ENCODE measurements at regions not wholly inside any gene's neighbourhood (a gene's known extent, or its start where the extent isn't known, plus 50 kb on each side); places are given as distances from the start of the nearest gene placed in this dataset.

DNA sequence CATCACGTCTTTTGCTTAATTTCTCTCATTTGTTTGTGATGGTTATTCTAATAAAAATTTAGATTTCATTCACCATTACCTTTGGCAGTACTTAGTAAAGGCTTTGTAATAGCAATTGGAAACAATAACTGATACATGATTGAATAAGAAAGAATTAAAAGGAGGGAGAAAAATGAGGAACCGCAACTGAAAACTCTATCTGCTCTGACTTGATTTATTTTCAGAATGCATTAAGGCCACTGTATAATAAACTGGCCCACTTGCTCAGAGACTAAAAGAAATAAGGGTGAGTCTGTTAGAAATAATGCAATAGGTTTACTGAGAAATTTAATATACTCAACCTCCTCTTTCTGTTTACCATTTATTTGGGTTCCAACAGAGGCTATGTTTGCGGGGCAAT, 351.5 kb downstream of the TMA16 start:
- TF ChIP-seq, protein P1, sequence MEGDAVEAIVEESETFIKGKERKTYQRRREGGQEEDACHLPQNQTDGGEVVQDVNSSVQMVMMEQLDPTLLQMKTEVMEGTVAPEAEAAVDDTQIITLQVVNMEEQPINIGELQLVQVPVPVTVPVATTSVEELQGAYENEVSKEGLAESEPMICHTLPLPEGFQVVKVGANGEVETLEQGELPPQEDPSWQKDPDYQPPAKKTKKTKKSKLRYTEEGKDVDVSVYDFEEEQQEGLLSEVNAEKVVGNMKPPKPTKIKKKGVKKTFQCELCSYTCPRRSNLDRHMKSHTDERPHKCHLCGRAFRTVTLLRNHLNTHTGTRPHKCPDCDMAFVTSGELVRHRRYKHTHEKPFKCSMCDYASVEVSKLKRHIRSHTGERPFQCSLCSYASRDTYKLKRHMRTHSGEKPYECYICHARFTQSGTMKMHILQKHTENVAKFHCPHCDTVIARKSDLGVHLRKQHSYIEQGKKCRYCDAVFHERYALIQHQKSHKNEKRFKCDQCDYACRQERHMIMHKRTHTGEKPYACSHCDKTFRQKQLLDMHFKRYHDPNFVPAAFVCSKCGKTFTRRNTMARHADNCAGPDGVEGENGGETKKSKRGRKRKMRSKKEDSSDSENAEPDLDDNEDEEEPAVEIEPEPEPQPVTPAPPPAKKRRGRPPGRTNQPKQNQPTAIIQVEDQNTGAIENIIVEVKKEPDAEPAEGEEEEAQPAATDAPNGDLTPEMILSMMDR (IDR thresholded peaks at IDR 0.05; ENCODE audit: unreplicated experiment) = no peak
- Mint-ChIP-seq H3K9me3 (no peaks in the 10 kb centered on the region), H3K27me3 (ENCODE audit: low read depth) (no peaks in the 10 kb centered on the region), H3K27ac (no peak overlapping the region), H3K4me1 (no peaks in the 10 kb centered on the region), H3K36me3 (no peaks in the 10 kb centered on the region), H3K4me3 (no peak overlapping the region)
- DNase-seq (ENCODE audit: low spot score in 2 of 2, unreplicated experiment in 2 of 2) = no peak

DNA sequence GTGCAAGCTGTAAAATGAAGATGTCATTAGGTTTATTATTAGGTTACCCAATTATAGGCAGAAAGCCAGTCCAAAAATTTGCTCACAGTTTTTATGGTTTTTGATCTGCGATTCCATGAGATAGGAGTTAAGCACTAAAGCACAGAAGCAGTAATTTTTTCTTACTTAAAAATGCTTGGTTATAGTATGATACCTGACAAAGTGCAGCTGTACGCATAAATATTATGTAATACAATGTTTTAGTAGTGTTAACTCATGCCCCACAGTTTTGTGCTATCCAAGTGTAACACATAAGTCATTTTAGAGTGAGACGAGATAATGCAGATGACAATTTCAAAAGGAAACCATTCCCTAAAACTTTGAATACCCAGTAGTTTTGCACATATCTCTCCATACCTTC, 357.8 kb downstream of the TMA16 start:
- H3K9me3 Mint-ChIP-seq = peaks cover 10% of the 10 kb centered on the region
- DNase-seq (ENCODE audit: low spot score in 2 of 2, unreplicated experiment in 2 of 2) = no peak
- H3K36me3 Mint-ChIP-seq = no peaks in the 10 kb centered on the region
- TF ChIP-seq, protein P1 (IDR thresholded peaks at IDR 0.05; ENCODE audit: unreplicated experiment) = no peak
- no peak overlapping the region for H3K27ac Mint-ChIP-seq
- no peaks in the 10 kb centered on the region for H3K4me1 Mint-ChIP-seq
- no peak overlapping the region for H3K4me3 Mint-ChIP-seq
- no peaks in the 10 kb centered on the region for H3K27me3 Mint-ChIP-seq (ENCODE audit: low read depth)

DNA sequence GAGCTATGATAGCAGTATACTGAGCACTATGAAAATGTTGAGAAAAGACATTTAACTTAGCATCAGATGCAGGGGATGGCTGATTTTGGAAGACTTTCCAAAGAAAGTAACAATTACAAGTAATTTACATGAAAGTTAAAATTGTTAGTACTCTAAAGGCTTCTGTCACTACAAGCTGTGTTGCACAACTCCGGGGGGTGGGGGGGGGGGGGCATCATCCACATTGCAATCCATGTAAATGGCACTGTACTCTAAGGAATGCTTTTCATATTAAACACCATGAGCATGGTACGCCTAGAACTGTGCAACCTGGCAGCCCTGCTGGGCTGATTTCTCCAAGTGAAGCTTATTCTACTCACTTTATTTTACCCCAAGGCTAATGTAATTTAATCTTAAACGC, 363.4 kb downstream of the TMA16 start:
- Mint-ChIP-seq H3K27me3 (ENCODE audit: low read depth) (peaks cover 2% of the 10 kb centered on the region), H3K4me1 (no peaks in the 10 kb centered on the region), H3K4me3 (no peak overlapping the region), H3K9me3 (no peaks in the 10 kb centered on the region), H3K36me3 (no peaks in the 10 kb centered on the region), H3K27ac (no peak overlapping the region)
- DNase-seq (ENCODE audit: low spot score in 2 of 2, unreplicated experiment in 2 of 2) = no peak
- TF ChIP-seq, protein P1 (IDR thresholded peaks at IDR 0.05; ENCODE audit: unreplicated experiment) = no peak

DNA sequence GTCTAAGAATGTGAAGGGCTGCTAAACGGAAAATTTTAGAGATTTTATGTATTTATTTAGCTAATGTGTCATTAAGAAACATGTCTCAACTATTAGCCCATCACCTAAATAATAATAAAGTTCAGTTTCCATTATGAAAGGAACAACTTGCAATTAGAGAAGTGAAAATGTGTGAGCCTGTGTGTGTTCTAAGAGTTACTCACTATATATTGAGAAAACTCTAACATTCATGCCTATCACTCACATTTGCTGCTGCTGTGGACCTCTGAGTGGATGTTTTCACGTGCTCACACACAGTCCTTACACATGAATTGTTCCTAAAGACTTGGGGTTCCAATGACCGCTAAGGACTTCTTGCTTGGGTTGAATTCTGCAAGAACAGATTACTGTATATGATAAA, 364.0 kb downstream of the TMA16 start:
- H3K36me3 Mint-ChIP-seq = no peaks in the 10 kb centered on the region
- H3K4me1 Mint-ChIP-seq = no peaks in the 10 kb centered on the region
- TF ChIP-seq, protein P1 (IDR thresholded peaks at IDR 0.05; ENCODE audit: unreplicated experiment) = no peak
- H3K27me3 Mint-ChIP-seq (ENCODE audit: low read depth) = peaks cover 2% of the 10 kb centered on the region
- H3K9me3 Mint-ChIP-seq = no peaks in the 10 kb centered on the region
- no peak overlapping the region for H3K27ac Mint-ChIP-seq
- H3K4me3 Mint-ChIP-seq = no peak overlapping the region
- DNase-seq (ENCODE audit: low spot score in 2 of 2, unreplicated experiment in 2 of 2) = no peak

DNA sequence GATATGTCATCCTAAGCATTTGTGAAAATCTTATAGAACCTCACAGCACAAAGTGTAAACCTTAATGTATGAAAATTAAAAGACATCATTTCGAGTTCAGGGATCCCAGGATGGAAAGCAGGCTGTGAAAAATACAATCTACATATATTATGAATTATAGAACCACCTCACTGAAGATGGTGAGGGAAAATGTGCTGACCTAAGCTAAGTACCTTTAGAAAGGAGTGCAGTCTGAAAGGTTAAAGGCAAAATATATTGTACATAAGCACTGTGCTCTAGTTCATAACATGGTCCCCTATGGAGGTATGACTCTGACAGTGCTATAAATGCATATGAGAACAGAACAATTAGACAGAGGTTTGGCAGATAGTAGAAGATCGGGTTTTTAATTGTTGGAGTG, 368.6 kb downstream of the TMA16 start:
- no peak overlapping the region for H3K4me3 Mint-ChIP-seq
- H3K36me3 Mint-ChIP-seq = no peaks in the 10 kb centered on the region
- TF ChIP-seq, protein P1 (IDR thresholded peaks at IDR 0.05; ENCODE audit: unreplicated experiment) = no peak
- no peaks in the 10 kb centered on the region for H3K9me3 Mint-ChIP-seq
- no peak for DNase-seq (ENCODE audit: low spot score in 2 of 2, unreplicated experiment in 2 of 2)
- no peak overlapping the region for H3K27ac Mint-ChIP-seq
- no peaks in the 10 kb centered on the region for H3K4me1 Mint-ChIP-seq
- H3K27me3 Mint-ChIP-seq (ENCODE audit: low read depth) = peaks cover 2% of the 10 kb centered on the region

DNA sequence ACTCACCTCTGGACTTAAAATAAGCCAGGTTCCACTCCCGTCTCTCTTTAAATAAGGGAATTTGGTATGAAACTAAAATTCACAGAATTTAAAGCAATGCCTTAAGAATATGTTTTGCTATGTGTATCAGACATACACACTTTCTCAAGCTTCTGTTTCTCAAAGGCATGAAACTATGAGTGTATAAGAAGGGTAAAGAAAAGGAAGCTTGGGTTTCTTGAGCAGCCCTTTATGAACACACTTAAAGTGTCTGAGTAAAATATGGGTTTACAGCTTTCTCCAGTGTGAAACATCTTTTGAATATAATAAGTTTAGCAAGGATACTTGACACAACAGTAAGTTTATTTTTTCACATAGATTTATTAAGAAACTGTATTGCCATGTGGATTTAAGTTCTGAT, 370.5 kb downstream of the TMA16 start:
- TF ChIP-seq, protein P1 (IDR thresholded peaks at IDR 0.05; ENCODE audit: unreplicated experiment) = no peak
- no peak for DNase-seq (ENCODE audit: low spot score in 2 of 2, unreplicated experiment in 2 of 2)
- H3K36me3 Mint-ChIP-seq = no peaks in the 10 kb centered on the region

More for the DNA sequence above, 370.5 kb downstream of the TMA16 start:
- H3K9me3 Mint-ChIP-seq = no peaks in the 10 kb centered on the region
- no peak overlapping the region for H3K27ac Mint-ChIP-seq
- H3K4me1 Mint-ChIP-seq = no peaks in the 10 kb centered on the region
- no peaks in the 10 kb centered on the region for H3K27me3 Mint-ChIP-seq (ENCODE audit: low read depth)
- no peak overlapping the region for H3K4me3 Mint-ChIP-seq
